Occipital lobe (tissue), 1 donor: ENCODE measurements at regions not wholly inside any gene's neighbourhood (a gene's known extent, or its start where the extent isn't known, plus 50 kb on each side); places are given as distances from the start of the nearest gene placed in this dataset.
A peak's percentile ranks its signal among the peaks of the same experiment; 100 is the strongest.

Source experiments
- DNase-seq: peaks from one replicate; lab custom pipeline; 2025; lab: John Stamatoyannopoulos, UW

DNA sequence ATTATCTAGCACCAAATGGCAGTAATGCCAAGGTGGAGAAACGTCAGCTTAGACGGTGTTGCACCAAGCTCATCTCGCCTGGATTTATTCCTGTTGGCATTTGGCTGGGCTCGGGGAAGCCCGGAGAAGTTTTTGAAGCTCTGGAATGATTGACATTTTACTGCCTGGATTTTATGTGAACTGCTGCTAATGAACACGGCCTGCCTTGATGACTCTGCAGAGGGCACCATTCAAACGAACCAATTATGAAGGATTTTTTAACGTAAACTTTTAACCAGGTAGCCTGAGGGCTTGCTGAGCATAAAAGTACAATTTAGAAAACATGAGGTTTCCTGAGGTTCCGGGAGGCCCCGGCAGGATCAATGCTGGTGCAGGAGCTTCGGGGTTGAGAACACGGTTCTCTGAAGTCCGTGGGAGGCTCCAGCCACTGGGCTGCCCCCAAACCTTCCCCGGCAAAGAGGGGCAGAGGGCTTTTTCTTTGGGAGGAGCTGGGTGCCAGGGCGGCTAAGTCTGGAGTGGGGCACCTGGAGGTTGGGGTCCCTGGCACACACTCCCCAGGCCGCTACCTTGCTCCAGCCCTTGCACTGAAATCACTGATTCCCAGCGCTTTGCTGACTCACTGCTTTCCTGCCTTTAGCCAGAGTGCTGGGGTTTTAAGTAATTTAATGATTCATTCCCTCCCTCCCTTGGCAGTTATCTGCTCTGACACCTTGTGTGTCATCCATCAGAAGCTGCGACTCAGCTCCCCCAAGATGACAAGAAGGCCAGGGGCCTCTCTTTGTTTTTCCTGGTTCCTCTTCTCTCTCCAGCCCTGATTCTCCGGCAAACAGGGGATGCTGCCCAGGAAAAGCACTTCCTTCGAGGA lies 161.2 kb upstream of the IRX3 start:
- DNase-seq: no peak

GRCh38 chr16:54446639-54447038 lies 160.1 kb upstream of the IRX3 start:
- DNase-seq: peak; percentile 38

- no peak for DNase-seq
Measured at GRCh38 chr16:54444851-54445458, 158.4 kb upstream of the IRX3 start.

- DNase-seq: no peak
Measured at GRCh38 chr16:54443839-54444238, 157.3 kb upstream of the IRX3 start.

- no peak for DNase-seq
Measured at GRCh38 chr16:54443352-54443751, 156.8 kb upstream of the IRX3 start.

- no peak for DNase-seq
Measured at GRCh38 chr16:54442864-54443263, 156.3 kb upstream of the IRX3 start.

DNA sequence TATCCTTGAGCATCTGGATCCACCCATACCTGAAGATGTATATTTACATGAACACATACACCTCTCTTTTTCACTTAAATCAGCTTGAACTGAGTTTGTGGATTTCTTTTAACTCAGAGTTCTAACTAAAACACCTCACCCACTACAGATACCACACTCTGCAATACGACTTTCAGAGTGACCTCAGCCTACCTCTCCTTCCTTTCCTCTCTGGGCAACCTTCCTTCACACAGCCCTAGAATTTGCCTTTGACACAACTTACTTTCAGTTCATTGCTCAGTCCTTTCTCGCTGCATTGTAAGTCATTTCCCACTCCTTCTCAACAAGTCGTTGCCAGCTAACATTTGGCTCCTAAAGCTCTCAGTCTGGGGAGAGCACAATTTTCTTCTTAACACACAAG lies 151.9 kb upstream of the IRX3 start:
- DNase-seq: no peak

DNA sequence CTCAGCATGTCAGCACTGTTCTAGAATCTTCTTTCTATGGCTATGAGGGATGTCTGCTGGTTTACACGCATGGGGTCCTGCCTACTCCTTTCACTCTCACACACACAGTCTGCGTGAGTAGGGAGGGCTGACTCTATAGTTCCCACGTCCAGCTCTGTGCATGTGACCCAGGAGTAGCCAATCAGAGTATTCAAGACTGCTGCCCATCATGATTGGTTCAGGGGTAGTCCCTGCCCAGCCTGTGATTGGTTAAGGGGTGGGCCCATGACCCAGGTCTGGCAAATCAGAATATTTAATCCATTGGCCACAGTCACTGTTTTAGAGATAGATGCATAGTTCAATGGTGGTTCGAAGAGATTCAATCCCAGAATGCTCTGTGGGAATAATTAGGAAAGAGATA lies 151.3 kb upstream of the IRX3 start:
- no peak for DNase-seq

DNA sequence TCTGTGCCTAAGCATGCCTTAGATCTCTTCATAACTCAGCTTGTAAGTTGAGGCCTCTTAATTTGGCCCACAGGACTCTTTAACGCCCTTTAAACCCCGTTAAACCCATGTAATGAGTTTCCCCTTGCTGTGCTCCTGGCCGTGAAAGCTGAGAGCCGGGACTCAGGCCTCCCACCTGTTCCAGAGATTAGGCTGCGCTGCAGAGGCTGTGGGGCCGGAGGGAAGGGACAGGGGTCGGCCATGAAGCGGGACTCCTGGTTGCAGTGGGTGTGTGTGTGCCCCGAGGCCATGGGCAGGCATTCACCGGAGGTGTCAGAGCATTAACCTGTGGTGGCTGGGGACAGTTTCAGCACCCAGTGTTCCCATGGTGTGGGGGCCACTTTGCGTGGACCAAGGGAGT lies 150.8 kb upstream of the IRX3 start:
- DNase-seq: no peak

- DNase-seq: no peak
Measured at GRCh38 chr16:54436346-54436745, 149.8 kb upstream of the IRX3 start.

- no peak for DNase-seq
Measured at GRCh38 chr16:54434859-54435258, 148.3 kb upstream of the IRX3 start.

DNA sequence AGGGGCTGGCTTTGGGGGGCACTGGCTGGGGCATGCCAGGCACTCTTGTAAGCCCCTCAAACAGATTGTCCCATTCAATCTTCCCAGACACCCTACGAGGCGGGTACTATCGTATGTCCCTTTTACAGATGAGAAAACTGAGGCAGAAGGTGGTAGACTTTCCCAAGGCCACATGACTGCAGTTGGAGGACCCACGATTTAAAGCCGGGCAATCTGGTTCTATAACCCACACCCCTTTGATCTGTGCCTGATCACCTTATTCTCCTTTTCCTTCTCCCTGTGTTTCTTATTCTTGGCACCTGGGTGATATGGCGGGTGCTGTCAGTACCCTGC lies 146.3 kb upstream of the IRX3 start:
- no peak for DNase-seq

DNA sequence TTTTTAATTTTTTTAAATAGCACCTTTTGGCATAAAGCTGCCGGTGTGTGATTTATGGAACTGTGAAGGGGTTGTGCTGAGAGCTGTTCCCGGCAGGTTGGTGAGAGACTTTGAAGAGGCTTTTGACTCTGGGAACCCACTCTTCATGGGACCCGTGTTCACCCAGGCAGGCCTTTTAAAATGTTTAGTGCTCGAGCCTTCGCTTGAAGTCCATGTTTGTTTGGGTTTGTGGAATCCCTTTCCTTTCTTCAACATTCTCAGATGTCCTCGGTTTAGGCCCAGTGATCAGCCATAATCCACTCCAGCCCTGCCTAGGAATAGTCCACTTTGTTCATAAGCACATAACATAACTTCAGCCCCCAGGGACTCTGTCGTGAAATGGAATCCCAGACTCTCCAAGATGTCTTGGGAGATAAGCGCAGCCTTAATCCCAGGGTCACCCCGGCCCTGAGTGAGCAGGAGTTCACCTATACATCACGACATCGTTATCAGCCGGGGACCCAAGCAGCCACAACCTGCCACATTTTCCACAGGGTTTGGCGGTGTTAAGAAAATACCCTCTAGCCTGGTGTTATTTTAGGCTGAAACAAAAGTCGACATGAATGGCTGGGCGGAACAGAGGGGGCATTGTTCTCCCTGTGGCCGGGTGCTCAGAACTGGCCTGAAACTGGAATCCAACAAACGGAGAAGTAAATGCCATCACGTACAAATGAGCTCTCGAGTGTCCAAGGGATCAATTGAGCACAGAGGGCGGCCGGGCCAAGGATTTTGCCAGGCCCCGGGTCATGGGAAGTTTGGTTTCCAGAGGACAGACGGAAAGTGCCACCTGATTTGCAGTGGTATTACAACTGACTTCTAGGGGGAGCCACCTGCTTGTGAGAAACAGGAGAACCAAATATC lies 145.7 kb upstream of the IRX3 start:
- DNase-seq: no peak

DNA sequence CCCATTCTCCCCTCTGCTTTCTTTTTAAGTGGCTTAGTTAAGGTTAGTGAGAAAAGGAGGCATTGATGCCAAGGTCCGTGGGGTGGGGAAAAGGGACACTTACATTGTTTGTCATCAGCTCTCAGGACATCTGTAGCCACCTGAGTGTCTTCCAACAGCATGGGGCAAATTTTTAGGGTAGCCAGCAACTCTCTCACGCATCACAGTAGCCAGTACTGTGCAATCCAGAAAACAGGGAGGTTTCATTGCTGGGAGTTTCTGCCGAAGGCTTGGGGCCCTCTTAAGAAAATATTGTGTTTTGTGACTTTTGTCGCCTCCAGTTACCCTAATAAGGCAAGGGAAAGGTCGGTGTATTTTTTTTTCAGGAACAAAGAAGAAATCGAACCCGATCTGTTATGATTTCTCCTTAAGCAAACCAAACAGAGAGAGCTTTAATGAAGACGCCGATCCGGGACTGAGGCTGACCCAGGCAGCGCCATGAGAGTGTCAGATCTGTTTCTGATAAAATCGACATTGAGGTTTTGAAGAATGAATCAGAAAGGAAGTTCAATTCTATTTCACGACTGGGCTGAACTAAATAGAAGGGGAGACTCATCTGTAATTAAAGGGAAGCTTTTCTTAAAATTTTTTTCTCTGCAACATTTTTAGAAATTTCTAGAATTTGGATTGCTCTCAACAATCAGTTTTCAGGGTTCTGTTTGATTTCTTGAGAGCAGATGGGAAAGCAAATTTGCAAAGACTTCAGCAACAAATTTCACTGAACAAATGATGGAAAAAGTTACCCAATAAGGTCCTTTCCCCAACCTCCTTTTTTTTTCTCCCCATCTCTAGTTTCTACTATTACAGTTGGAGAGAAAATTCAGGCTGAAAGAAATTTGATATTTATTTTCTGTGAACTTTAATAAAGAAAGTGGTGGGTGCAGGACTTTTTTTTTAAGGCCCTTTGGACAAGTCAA lies 144.7 kb upstream of the IRX3 start:
- DNase-seq: no peak

DNA sequence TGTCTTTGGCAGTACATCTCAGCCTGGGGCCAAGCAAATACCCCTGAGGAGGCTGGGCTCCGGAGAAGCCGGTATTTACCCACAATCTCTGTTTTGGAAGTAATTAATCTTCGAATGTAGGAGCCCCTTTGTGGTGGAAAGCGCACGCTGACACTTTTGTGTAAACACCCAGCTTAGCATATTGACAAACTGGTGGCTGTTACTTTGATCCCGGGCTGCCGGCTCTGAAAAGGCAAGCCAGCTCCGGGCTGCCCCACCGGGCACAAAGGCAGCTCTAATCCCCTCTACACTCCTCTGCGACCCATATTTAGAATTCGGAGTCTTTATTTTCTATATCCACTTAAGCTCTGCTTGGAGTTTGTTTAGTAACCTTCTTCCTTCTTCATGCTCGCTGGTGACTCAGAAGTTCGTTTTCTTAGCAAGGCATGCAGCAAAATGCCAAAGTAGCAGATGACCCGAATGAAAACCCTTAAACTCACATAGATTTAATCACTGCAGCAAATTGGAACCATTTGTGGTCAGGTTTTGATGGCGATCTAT lies 144.0 kb upstream of the IRX3 start:
- no peak for DNase-seq

DNA sequence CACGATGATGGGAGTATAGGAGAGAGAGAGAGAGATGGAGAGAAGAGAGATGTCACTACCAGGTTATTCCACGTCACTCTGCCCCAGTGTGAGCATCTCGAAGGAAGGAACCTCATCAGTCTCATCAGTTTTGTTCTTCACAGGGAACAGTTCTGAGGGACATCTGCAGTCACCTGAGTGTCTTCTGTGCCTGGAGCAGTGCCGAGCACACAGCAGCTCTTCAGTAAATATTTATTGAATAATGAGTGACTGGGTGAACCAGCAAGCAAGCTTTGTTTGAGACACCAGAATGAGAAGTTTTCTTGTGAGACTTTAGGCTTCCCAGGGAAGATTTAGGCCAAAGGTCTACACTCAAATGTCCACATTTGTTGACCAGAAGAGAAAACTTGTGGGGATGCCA lies 142.4 kb upstream of the IRX3 start:
- no peak for DNase-seq

GRCh38 chr16:54426553-54426849 lies 139.9 kb upstream of the IRX3 start:
- DNase-seq: no peak

- no peak for DNase-seq
Measured at GRCh38 chr16:54425681-54426552, 139.3 kb upstream of the IRX3 start.

DNA sequence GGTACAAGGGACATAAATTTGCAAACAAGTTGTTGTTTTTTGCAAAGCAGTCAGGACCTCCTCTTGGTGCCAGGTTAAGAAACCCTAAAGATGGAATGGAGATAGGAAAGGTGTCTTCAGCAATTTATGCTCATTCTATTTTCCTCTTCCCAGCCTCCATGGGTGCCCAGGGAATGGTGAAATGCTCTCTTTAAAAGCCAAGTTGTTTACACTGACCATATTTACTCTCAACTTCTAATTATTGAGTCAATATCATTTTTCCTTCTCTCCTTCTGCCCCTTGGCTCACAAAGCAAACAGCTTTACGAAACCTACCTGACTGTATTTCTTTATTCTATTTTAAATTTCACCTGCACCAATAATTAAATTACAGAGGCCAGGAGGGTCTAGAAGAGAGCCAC lies 138.5 kb upstream of the IRX3 start:
- DNase-seq: no peak

DNA sequence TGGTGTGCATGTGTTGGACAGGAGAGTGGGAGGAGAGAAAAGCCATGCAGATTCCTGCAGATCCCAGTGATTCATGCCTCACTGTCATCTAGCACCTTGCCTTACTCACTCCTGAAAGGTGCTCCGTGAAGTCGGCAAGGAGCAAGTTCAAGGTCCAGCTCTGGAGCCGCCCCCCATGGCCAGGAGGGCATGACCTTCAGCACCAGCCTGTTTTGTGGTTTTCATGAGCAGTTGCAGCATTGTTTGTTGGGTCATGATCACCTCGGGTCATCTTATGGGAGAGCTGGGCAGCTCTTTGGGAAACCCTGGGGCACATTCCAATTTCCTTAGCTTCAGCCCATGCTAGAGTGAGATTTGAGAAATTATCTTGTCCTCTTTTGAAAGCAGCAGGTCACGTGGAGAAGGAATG lies 137.5 kb upstream of the IRX3 start:
- no peak for DNase-seq
